ENCODE measurements at regions not wholly inside any gene's neighbourhood (a gene's known extent, or its start where the extent isn't known, plus 50 kb on each side); places are given as distances from the start of the nearest gene placed in this dataset.

DNA sequence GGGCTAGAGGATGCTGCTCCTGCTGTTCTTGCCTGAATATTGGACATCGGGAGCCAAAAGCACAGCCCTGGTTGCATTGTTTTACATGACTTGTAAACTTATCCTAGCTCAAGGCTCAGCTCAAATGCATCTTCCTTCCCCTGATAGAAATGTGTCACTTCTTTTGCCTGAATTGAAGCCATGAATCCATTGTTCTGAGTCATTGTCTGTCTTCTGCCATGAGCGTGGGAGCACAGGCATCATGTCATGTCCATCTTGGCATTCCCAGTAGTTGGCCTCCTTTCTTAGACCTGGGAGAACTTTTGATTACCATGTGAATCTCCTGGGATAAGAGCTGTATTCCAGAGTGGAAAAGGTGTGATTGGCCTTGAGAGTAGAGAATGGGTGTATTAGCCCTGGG, 54.1 kb upstream of the OPN4 start:
- POLR2A ChIA-PET = no interaction called here
- TF ChIP-seq, protein P1, sequence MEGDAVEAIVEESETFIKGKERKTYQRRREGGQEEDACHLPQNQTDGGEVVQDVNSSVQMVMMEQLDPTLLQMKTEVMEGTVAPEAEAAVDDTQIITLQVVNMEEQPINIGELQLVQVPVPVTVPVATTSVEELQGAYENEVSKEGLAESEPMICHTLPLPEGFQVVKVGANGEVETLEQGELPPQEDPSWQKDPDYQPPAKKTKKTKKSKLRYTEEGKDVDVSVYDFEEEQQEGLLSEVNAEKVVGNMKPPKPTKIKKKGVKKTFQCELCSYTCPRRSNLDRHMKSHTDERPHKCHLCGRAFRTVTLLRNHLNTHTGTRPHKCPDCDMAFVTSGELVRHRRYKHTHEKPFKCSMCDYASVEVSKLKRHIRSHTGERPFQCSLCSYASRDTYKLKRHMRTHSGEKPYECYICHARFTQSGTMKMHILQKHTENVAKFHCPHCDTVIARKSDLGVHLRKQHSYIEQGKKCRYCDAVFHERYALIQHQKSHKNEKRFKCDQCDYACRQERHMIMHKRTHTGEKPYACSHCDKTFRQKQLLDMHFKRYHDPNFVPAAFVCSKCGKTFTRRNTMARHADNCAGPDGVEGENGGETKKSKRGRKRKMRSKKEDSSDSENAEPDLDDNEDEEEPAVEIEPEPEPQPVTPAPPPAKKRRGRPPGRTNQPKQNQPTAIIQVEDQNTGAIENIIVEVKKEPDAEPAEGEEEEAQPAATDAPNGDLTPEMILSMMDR (IDR thresholded peaks at IDR 0.05) = no peak
- Mint-ChIP-seq H3K4me1 (ENCODE audit: low read depth) (no peaks in the 10 kb centered on the region), H3K36me3 (ENCODE audit: low read depth) (no peaks in the 10 kb centered on the region), H3K27ac (no peak overlapping the region), H3K27me3 (no peaks in the 10 kb centered on the region), H3K4me3 (no peak overlapping the region), H3K9me3 (no peaks in the 10 kb centered on the region)
- Histone ChIP-seq H3K27ac (ENCODE audit: low read depth in 1 of 2, low read length in 2 of 2) (no peak overlapping the region), H3K9me3 (ENCODE audit: control insufficient read depth in 1 of 2, insufficient read depth in 1 of 2, low read length in 2 of 2) (no peaks in the 10 kb centered on the region), H3K4me1 (ENCODE audit: insufficient read depth, low read length) (no peaks in the 10 kb centered on the region), H3K27me3 (ENCODE audit: control insufficient read depth in 1 of 2, insufficient read depth in 2 of 2, low read length in 2 of 2) (no peaks in the 10 kb centered on the region), H3K4me3 (ENCODE audit: low read length) (no peak overlapping the region), H3K36me3 (ENCODE audit: insufficient read depth, low read length) (no peaks in the 10 kb centered on the region)
- intact Hi-C loops (cut with DNase I, micrococcal nuclease) = no loop called here
- ATAC-seq (ENCODE audit: poor library complexity) (no peak), DNase-seq (no peak)
- CTCF ChIA-PET = no interaction called here

DNA sequence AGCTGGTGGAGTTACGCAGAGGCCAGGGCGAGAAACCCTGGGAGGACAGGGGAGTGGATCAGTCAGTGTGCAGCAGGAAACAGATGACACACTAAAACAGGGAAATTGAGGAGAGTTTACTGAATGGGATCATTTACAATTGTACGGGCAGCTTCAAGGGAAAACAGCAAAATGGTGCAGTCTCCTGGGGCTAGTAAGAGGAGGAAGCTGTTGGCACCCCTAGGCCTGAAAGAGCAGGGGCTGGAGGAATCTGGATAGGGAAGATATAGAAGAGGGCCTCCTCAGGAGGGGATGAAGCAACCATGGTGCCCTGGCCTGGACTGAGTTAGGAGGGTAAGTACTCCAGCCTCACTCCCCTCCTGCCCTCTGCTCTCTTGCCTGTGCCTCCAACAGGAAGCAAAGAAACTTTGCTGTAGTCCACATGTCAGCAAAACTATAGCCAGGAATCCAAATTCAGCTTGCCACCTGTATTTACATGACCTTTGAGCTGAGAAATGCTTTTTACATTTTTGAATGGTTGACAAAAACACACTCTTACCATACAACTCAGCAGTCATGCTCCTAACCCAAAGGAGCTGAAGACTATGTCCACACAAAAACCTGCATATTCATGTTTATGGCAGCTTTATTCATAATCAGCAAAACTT, 52.3 kb upstream of the OPN4 start:
- H3K27me3 ChIP-seq (ENCODE audit: control insufficient read depth in 1 of 2, insufficient read depth in 2 of 2, low read length in 2 of 2) = no peaks in the 10 kb centered on the region
- Mint-ChIP-seq H3K36me3 (ENCODE audit: low read depth) (no peaks in the 10 kb centered on the region), H3K4me3 (no peak overlapping the region), H3K27ac (no peak overlapping the region), H3K27me3 (no peaks in the 10 kb centered on the region), H3K4me1 (ENCODE audit: low read depth) (no peaks in the 10 kb centered on the region), H3K9me3 (no peaks in the 10 kb centered on the region)
- TF ChIP-seq, protein P1 (IDR thresholded peaks at IDR 0.05) = no peak
- H3K27ac ChIP-seq (ENCODE audit: low read depth in 1 of 2, low read length in 2 of 2) = no peak overlapping the region
- DNase-seq = no peak
- H3K4me3 ChIP-seq (ENCODE audit: low read length) = no peak overlapping the region
- ChIA-PET POLR2A (no interaction called here), CTCF (no interaction called here)
- no peak for ATAC-seq (ENCODE audit: poor library complexity)
- H3K9me3 ChIP-seq (ENCODE audit: control insufficient read depth in 1 of 2, insufficient read depth in 1 of 2, low read length in 2 of 2) = peaks cover 0 to 5% of the 10 kb centered on the region in 2 experiments
- intact Hi-C loops (cut with DNase I, micrococcal nuclease) = no loop called here
- H3K4me1 ChIP-seq (ENCODE audit: insufficient read depth, low read length) = no peaks in the 10 kb centered on the region
- H3K36me3 ChIP-seq (ENCODE audit: insufficient read depth, low read length) = no peaks in the 10 kb centered on the region

DNA sequence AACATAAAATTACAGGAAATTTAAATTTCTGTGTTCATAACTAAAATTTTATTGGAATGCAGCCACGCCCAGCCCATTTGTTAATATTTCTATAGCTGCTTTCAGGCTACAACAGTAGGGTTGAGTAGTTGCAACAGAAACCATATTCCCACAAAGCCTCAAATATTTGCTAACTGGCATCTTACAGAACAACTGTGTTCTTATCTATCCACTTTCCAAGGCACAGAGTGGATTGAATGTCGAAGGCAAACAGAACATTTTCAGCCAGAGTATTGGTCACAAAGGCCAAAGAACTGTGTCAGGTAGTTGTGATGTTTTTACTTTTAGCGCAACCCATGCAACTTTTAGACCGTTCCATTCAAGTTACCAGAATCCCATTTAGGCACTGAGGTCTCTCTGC, 51.1 kb upstream of the OPN4 start:
- DNase-seq (no peak), ATAC-seq (ENCODE audit: poor library complexity) (no peak)
- CTCF ChIA-PET = no interaction called here
- intact Hi-C loops (cut with DNase I, micrococcal nuclease) = no loop called here
- Histone ChIP-seq H3K36me3 (ENCODE audit: insufficient read depth, low read length) (no peaks in the 10 kb centered on the region), H3K9me3 (ENCODE audit: control insufficient read depth in 1 of 2, insufficient read depth in 1 of 2, low read length in 2 of 2) (peaks cover 0 to 5% of the 10 kb centered on the region in 2 experiments), H3K27ac (ENCODE audit: low read depth in 1 of 2, low read length in 2 of 2) (no peak overlapping the region), H3K4me3 (ENCODE audit: low read length) (no peak overlapping the region), H3K27me3 (ENCODE audit: control insufficient read depth in 1 of 2, insufficient read depth in 2 of 2, low read length in 2 of 2) (no peaks in the 10 kb centered on the region), H3K4me1 (ENCODE audit: insufficient read depth, low read length) (no peaks in the 10 kb centered on the region)
- POLR2A ChIA-PET = no interaction called here
- Mint-ChIP-seq H3K27me3 (peaks cover 7% of the 10 kb centered on the region), H3K36me3 (ENCODE audit: low read depth) (no peaks in the 10 kb centered on the region), H3K4me1 (ENCODE audit: low read depth) (no peaks in the 10 kb centered on the region), H3K4me3 (no peak overlapping the region), H3K27ac (no peak overlapping the region), H3K9me3 (no peaks in the 10 kb centered on the region)
- TF ChIP-seq, protein P1 (IDR thresholded peaks at IDR 0.05) = no peak
